ENCODE measurements at regions not wholly inside any gene's neighbourhood (a gene's known extent, or its start where the extent isn't known, plus 50 kb on each side); places are given as distances from the start of the nearest gene placed in this dataset.

- TF ChIP-seq, protein P1, sequence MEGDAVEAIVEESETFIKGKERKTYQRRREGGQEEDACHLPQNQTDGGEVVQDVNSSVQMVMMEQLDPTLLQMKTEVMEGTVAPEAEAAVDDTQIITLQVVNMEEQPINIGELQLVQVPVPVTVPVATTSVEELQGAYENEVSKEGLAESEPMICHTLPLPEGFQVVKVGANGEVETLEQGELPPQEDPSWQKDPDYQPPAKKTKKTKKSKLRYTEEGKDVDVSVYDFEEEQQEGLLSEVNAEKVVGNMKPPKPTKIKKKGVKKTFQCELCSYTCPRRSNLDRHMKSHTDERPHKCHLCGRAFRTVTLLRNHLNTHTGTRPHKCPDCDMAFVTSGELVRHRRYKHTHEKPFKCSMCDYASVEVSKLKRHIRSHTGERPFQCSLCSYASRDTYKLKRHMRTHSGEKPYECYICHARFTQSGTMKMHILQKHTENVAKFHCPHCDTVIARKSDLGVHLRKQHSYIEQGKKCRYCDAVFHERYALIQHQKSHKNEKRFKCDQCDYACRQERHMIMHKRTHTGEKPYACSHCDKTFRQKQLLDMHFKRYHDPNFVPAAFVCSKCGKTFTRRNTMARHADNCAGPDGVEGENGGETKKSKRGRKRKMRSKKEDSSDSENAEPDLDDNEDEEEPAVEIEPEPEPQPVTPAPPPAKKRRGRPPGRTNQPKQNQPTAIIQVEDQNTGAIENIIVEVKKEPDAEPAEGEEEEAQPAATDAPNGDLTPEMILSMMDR (IDR thresholded peaks at IDR 0.05) = no peak
- no peak for TF ChIP-seq POLR2AphosphoS5 (IDR thresholded peaks at IDR 0.05)
- no peak for TF ChIP-seq POLR2A (IDR thresholded peaks at IDR 0.05)
- TF ChIP-seq EP300 (IDR thresholded peaks at IDR 0.05) = no peak
These were observed 101.7 kb upstream of the SOD3 start for GRCh38 chr4:24693636-24694035.

Measured in upper lobe of left lung (tissue), 4 donors.